Stimulated activated effector memory CD8-positive, alpha-beta T cell treated with anti-CD3 and anti-CD28 coated beads, Interleukin-12 subunit alpha, Interleukin-12 subunit beta, amount 100 ng/mL, for 72 hours (primary cell): ENCODE measurements at regions not wholly inside any gene's neighbourhood (a gene's known extent, or its start where the extent isn't known, plus 50 kb on each side); places are given as distances from the start of the nearest gene placed in this dataset.

ENCODE experiments used
- ATAC-seq: fragments of 150-1000 bp; cut with Tn5 transposase; 2 replicates; pipeline ENCODE4 v1.10.0; 2021
- DNase-seq, 2 donors: peaks; one replicate each; pipeline ENCODE4 v3.0.0; 2021 to 2022; ENCODE audit warnings: low spot score in 2 of 2
- H3K27ac Mint-ChIP-seq: one replicate; pipeline ENCODE4 v1.8.0; 2022; ENCODE audit warnings: mild to moderate bottlenecking, mixed read lengths
- H3K36me3 Mint-ChIP-seq: one replicate; pipeline ENCODE4 v1.8.0; 2022; ENCODE audit warnings: mild to moderate bottlenecking, mixed read lengths
- H3K4me1 Mint-ChIP-seq: one replicate; pipeline ENCODE4 v1.8.0; 2022; ENCODE audit warnings: mixed read lengths
- H3K4me3 Mint-ChIP-seq: one replicate; pipeline ENCODE4 v1.8.0; 2022; ENCODE audit warnings: mild to moderate bottlenecking, mixed read lengths
- H3K9me3 Mint-ChIP-seq: one replicate; pipeline ENCODE4 v1.8.0; 2022; ENCODE audit warnings: mixed read lengths

GRCh38 chr21:15407585-15407984, 322.2 kb upstream of the USP25 start:
- no peaks in the 10 kb centered on the region for H3K36me3 Mint-ChIP-seq
- H3K4me3 Mint-ChIP-seq = no peak overlapping the region
- H3K27ac Mint-ChIP-seq = no peak overlapping the region
- no peaks in the 10 kb centered on the region for H3K4me1 Mint-ChIP-seq
- peaks cover 6% of the 10 kb centered on the region for H3K9me3 Mint-ChIP-seq
- DNase-seq (no peak), ATAC-seq (no peak)

- no peaks in the 10 kb centered on the region for H3K36me3 Mint-ChIP-seq
- no peak for DNase-seq
- no peak overlapping the region for H3K27ac Mint-ChIP-seq
Measured at GRCh38 chr21:15408089-15408488, 321.7 kb upstream of the USP25 start.

GRCh38 chr21:15409031-15409430, 320.8 kb upstream of the USP25 start:
- no peak for DNase-seq
- ATAC-seq = no peak
- no peak overlapping the region for H3K4me3 Mint-ChIP-seq
- H3K36me3 Mint-ChIP-seq = no peaks in the 10 kb centered on the region
- no peak overlapping the region for H3K27ac Mint-ChIP-seq
- peaks cover 6% of the 10 kb centered on the region for H3K9me3 Mint-ChIP-seq
- H3K4me1 Mint-ChIP-seq = no peaks in the 10 kb centered on the region

More at GRCh38 chr21:15408089-15408488, 321.7 kb upstream of the USP25 start:
- peak; percentile 58 for ATAC-seq
- Mint-ChIP-seq H3K4me3 (no peak overlapping the region), H3K9me3 (peaks cover 6% of the 10 kb centered on the region), H3K4me1 (no peaks in the 10 kb centered on the region)

GRCh38 chr21:15410853-15411252, 318.9 kb upstream of the USP25 start:
- DNase-seq (no peak), ATAC-seq (no peak)
- no peaks in the 10 kb centered on the region for H3K4me1 Mint-ChIP-seq
- H3K4me3 Mint-ChIP-seq = no peak overlapping the region
- H3K27ac Mint-ChIP-seq = no peak overlapping the region
- H3K36me3 Mint-ChIP-seq = no peaks in the 10 kb centered on the region
- H3K9me3 Mint-ChIP-seq = peaks cover 6% of the 10 kb centered on the region

GRCh38 chr21:15414057-15414456, 315.7 kb upstream of the USP25 start:
- no peaks in the 10 kb centered on the region for H3K4me1 Mint-ChIP-seq
- peak; percentile 68 for ATAC-seq

GRCh38 chr21:15415541-15416261, 314.1 kb upstream of the USP25 start:
- H3K4me1 Mint-ChIP-seq = no peaks in the 10 kb centered on the region
- H3K36me3 Mint-ChIP-seq = no peaks in the 10 kb centered on the region
- no peak overlapping the region for H3K4me3 Mint-ChIP-seq
- H3K9me3 Mint-ChIP-seq = peaks cover 6% of the 10 kb centered on the region
- no peak for ATAC-seq
- DNase-seq = no peak
- no peak overlapping the region for H3K27ac Mint-ChIP-seq

More at GRCh38 chr21:15414057-15414456, 315.7 kb upstream of the USP25 start:
- Mint-ChIP-seq H3K9me3 (peaks cover 6% of the 10 kb centered on the region), H3K36me3 (no peaks in the 10 kb centered on the region), H3K4me3 (no peak overlapping the region), H3K27ac (no peak overlapping the region)
- no peak for DNase-seq

GRCh38 chr21:15421441-15421881, 308.3 kb upstream of the USP25 start:
- H3K27ac Mint-ChIP-seq = no peak overlapping the region
- DNase-seq (no peak), ATAC-seq (no peak)
- peaks cover 8% of the 10 kb centered on the region for H3K4me1 Mint-ChIP-seq
- H3K9me3 Mint-ChIP-seq = no peaks in the 10 kb centered on the region
- no peak overlapping the region for H3K4me3 Mint-ChIP-seq
- H3K36me3 Mint-ChIP-seq = no peaks in the 10 kb centered on the region

- ATAC-seq (peak; percentile 83), DNase-seq (no peak)
- Mint-ChIP-seq H3K4me3 (no peak overlapping the region), H3K9me3 (no peaks in the 10 kb centered on the region), H3K4me1 (peaks cover 8% of the 10 kb centered on the region), H3K36me3 (no peaks in the 10 kb centered on the region), H3K27ac (no peak overlapping the region)
Measured at GRCh38 chr21:15421947-15422346, 307.8 kb upstream of the USP25 start.

- Mint-ChIP-seq H3K4me3 (no peak overlapping the region), H3K9me3 (no peaks in the 10 kb centered on the region), H3K36me3 (no peaks in the 10 kb centered on the region), H3K27ac (no peak overlapping the region), H3K4me1 (peaks cover 8% of the 10 kb centered on the region)
- ATAC-seq (peak; percentile 33), DNase-seq (no peak)
Measured at GRCh38 chr21:15422783-15423182, 307.0 kb upstream of the USP25 start.

GRCh38 chr21:15423676-15424445, 305.9 kb upstream of the USP25 start:
- no peak overlapping the region for H3K4me3 Mint-ChIP-seq
- no peaks in the 10 kb centered on the region for H3K36me3 Mint-ChIP-seq
- no peaks in the 10 kb centered on the region for H3K9me3 Mint-ChIP-seq
- ATAC-seq (no peak), DNase-seq (no peak)
- no peak overlapping the region for H3K27ac Mint-ChIP-seq
- peaks cover 8% of the 10 kb centered on the region for H3K4me1 Mint-ChIP-seq

- Mint-ChIP-seq H3K4me3 (no peak overlapping the region), H3K36me3 (no peaks in the 10 kb centered on the region), H3K27ac (no peak overlapping the region), H3K4me1 (peaks cover 8% of the 10 kb centered on the region), H3K9me3 (no peaks in the 10 kb centered on the region)
- ATAC-seq = peak; percentile 48
- no peak for DNase-seq
Measured at GRCh38 chr21:15425049-15425448, 304.7 kb upstream of the USP25 start.

GRCh38 chr21:15430023-15430422, 299.8 kb upstream of the USP25 start:
- no peaks in the 10 kb centered on the region for H3K9me3 Mint-ChIP-seq
- H3K27ac Mint-ChIP-seq = no peak overlapping the region
- no peaks in the 10 kb centered on the region for H3K36me3 Mint-ChIP-seq
- ATAC-seq (no peak), DNase-seq (no peak)
- H3K4me3 Mint-ChIP-seq = no peak overlapping the region
- H3K4me1 Mint-ChIP-seq = no peaks in the 10 kb centered on the region

GRCh38 chr21:15430577-15430976, 299.2 kb upstream of the USP25 start:
- Mint-ChIP-seq H3K4me3 (no peak overlapping the region), H3K4me1 (no peaks in the 10 kb centered on the region), H3K9me3 (no peaks in the 10 kb centered on the region), H3K36me3 (no peaks in the 10 kb centered on the region), H3K27ac (no peak overlapping the region)
- ATAC-seq (no peak), DNase-seq (no peak)

GRCh38 chr21:15431053-15431452, 298.7 kb upstream of the USP25 start:
- Mint-ChIP-seq H3K4me1 (no peaks in the 10 kb centered on the region), H3K4me3 (no peak overlapping the region), H3K27ac (no peak overlapping the region), H3K9me3 (no peaks in the 10 kb centered on the region), H3K36me3 (no peaks in the 10 kb centered on the region)
- DNase-seq (no peak), ATAC-seq (no peak)

- no peak overlapping the region for H3K4me3 Mint-ChIP-seq
- H3K4me1 Mint-ChIP-seq = no peaks in the 10 kb centered on the region
- ATAC-seq (no peak), DNase-seq (no peak)
- H3K36me3 Mint-ChIP-seq = peaks cover 6% of the 10 kb centered on the region
- H3K27ac Mint-ChIP-seq = no peak overlapping the region
- H3K9me3 Mint-ChIP-seq = no peaks in the 10 kb centered on the region
Measured at GRCh38 chr21:15433091-15433490, 296.7 kb upstream of the USP25 start.
